ENCODE measurements at regions not wholly inside any gene's neighbourhood (a gene's known extent, or its start where the extent isn't known, plus 50 kb on each side); places are given as distances from the start of the nearest gene placed in this dataset.

DNA sequence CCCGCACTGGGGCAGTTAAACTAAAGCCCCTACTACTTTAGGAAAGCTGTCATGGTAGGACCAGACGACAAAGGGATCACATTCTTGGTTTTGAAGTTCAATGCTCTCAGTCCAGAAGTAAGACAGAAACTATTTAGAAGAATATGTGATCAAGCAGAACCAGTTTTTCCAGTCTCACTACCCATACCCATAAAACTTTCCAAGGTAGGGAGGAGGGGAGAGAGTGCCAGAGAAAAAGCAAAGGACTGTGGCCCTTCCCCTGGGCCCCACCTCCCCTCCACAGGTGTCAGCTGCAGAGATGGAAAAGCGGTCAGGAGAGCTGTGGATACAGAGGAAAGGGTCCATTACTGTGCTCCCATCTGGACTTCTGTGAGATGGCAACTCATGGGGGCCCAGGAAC is 587.1 kb downstream of the SOX6 start:
- TF ChIP-seq, protein P1, sequence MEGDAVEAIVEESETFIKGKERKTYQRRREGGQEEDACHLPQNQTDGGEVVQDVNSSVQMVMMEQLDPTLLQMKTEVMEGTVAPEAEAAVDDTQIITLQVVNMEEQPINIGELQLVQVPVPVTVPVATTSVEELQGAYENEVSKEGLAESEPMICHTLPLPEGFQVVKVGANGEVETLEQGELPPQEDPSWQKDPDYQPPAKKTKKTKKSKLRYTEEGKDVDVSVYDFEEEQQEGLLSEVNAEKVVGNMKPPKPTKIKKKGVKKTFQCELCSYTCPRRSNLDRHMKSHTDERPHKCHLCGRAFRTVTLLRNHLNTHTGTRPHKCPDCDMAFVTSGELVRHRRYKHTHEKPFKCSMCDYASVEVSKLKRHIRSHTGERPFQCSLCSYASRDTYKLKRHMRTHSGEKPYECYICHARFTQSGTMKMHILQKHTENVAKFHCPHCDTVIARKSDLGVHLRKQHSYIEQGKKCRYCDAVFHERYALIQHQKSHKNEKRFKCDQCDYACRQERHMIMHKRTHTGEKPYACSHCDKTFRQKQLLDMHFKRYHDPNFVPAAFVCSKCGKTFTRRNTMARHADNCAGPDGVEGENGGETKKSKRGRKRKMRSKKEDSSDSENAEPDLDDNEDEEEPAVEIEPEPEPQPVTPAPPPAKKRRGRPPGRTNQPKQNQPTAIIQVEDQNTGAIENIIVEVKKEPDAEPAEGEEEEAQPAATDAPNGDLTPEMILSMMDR (IDR thresholded peaks at IDR 0.05), result no peak
- TF ChIP-seq EP300 (IDR thresholded peaks at IDR 0.05; ENCODE audit: low read depth), result peak; percentile 51
